Neuronal stem cell (in vitro differentiated cells): ENCODE measurements at regions not wholly inside any gene's neighbourhood (a gene's known extent, or its start where the extent isn't known, plus 50 kb on each side); places are given as distances from the start of the nearest gene placed in this dataset.

ENCODE experiments used
- DNase-seq: peaks from one replicate; pipeline ENCODE4 v3.0.0-alpha.2; 2013; ENCODE audit warnings: low spot score
- H2AFZ ChIP-seq: one replicate; pipeline ENCODE4 v1.6.1; 2013; ENCODE audit warnings: mild to moderate bottlenecking, low read length, inconsistent platforms
- H2AK5ac ChIP-seq: 2 replicates; pipeline ENCODE4 v1.6.1; 2013; ENCODE audit warnings: low read depth, mild to moderate bottlenecking, inconsistent platforms, low read length, moderate library complexity, mixed read lengths
- H2BK120ac ChIP-seq: 2 replicates; pipeline ENCODE4 v1.6.1; 2013; ENCODE audit warnings: low read depth, mild to moderate bottlenecking, inconsistent platforms, low read length, moderate library complexity, mixed read lengths
- H2BK12ac ChIP-seq: one replicate; pipeline ENCODE4 v1.6.1; 2013; ENCODE audit warnings: low read length, inconsistent platforms
- H2BK15ac ChIP-seq: 2 replicates; pipeline ENCODE4 v1.6.1; 2013; ENCODE audit warnings: mild to moderate bottlenecking, low read length, inconsistent platforms, mixed read lengths
- H2BK5ac ChIP-seq: one replicate; pipeline ENCODE4 v1.6.1; 2013; ENCODE audit warnings: inconsistent platforms, mild to moderate bottlenecking, low read length, moderate library complexity
- H3K14ac ChIP-seq: one replicate; pipeline ENCODE4 v1.6.1; 2013; ENCODE audit warnings: low read length, inconsistent platforms
- H3K18ac ChIP-seq: 2 replicates; pipeline ENCODE4 v1.6.1; 2013; ENCODE audit warnings: low read length, inconsistent platforms
- H3K23ac ChIP-seq: 2 replicates; pipeline ENCODE4 v1.6.1; 2013; ENCODE audit warnings: low read depth, mild to moderate bottlenecking, mixed read lengths, low read length, inconsistent platforms; ENCODE audit not compliant: poor library complexity
- H3K27ac ChIP-seq: replicated peaks from 3 replicates; pipeline ENCODE4 v1.5.1; 2013; ENCODE audit warnings: low read length, inconsistent platforms
- H3K27me3 ChIP-seq, 3 experiments: 2 replicates each; pipeline ENCODE4 v1.6.1; 2013; ENCODE audit warnings: low read length in 3 of 3, mild to moderate bottlenecking in 2 of 3, inconsistent platforms in 1 of 3, low read depth in 1 of 3, mixed read lengths in 1 of 3, moderate library complexity in 1 of 3; ENCODE audit not compliant: control insufficient read depth in 3 of 3, insufficient read depth in 3 of 3
- H3K36me3 ChIP-seq, 2 donors: replicated peaks in 1 of 2; 2 replicates each; pipeline ENCODE4 v1.6.1; 2013; ENCODE audit warnings: low read length in 2 of 2; ENCODE audit not compliant: control insufficient read depth in 2 of 2, insufficient read depth in 2 of 2
- H3K4ac ChIP-seq: 2 replicates; pipeline ENCODE4 v1.6.1; 2013; ENCODE audit warnings: inconsistent platforms, mild to moderate bottlenecking, low read length, moderate library complexity
- H3K4me1 ChIP-seq, 2 donors: 1 replicate in 1 of 2; 2 replicates in 1 of 2; pipeline ENCODE4 v1.6.1; 2013; ENCODE audit warnings: low read length in 2 of 2, low read depth in 1 of 2; ENCODE audit not compliant: control insufficient read depth in 2 of 2, insufficient read depth in 1 of 2
- H3K4me2 ChIP-seq: one replicate; pipeline ENCODE4 v1.6.1; 2013; ENCODE audit warnings: mild to moderate bottlenecking, low read length, inconsistent platforms; ENCODE audit not compliant: insufficient read depth, poor library complexity, severe bottlenecking
- H3K4me3 ChIP-seq, 2 donors: 2 replicates each; pipeline ENCODE4 v1.5.1; 2013; ENCODE audit warnings: low read length in 2 of 2, mild to moderate bottlenecking in 2 of 2, inconsistent platforms in 1 of 2, moderate library complexity in 1 of 2
- H3K79me1 ChIP-seq: one replicate; pipeline ENCODE4 v1.6.1; 2013; ENCODE audit warnings: low read depth, mild to moderate bottlenecking, inconsistent platforms, low read length, moderate library complexity
- H3K9ac ChIP-seq: one replicate; pipeline ENCODE4 v1.6.1; 2013; ENCODE audit warnings: mild to moderate bottlenecking, low read depth, low read length, inconsistent platforms; ENCODE audit not compliant: poor library complexity
- H3K9me3 ChIP-seq, 2 donors: replicated peaks in 1 of 2; 2 replicates each; pipeline versions ENCODE3 to v1.6.1; 2013; ENCODE audit warnings: low read length in 2 of 2, mild to moderate bottlenecking in 2 of 2, inconsistent platforms in 1 of 2, low read depth in 1 of 2, mixed read lengths in 1 of 2, moderate library complexity in 1 of 2; ENCODE audit not compliant: control insufficient read depth in 2 of 2, insufficient read depth in 1 of 2
- H4K8ac ChIP-seq: one replicate; pipeline ENCODE4 v1.6.1; 2013; ENCODE audit warnings: low read depth, mild to moderate bottlenecking, inconsistent platforms, low read length, moderate library complexity
- H4K91ac ChIP-seq: one replicate; pipeline ENCODE4 v1.6.1; 2013; ENCODE audit warnings: low read length, low read depth, mild to moderate bottlenecking, inconsistent platforms; ENCODE audit not compliant: poor library complexity
- WGBS, 2 donors: extraction: QIAGEN DNeasy Blood & Tissue Kit; methylation state at CpG; one replicate each; pipeline ENCODE4 v1.1.7; 2013; ENCODE audit warnings: missing lambda C conversion rate in 2 of 2, mixed read lengths in 1 of 2; ENCODE audit not compliant: insufficient read length in 2 of 2, insufficient replicate concordance in 1 of 2; ENCODE audit errors: extremely low coverage in 2 of 2; 5-methylcytosine and 5-hydroxymethylcytosine counted together

DNA sequence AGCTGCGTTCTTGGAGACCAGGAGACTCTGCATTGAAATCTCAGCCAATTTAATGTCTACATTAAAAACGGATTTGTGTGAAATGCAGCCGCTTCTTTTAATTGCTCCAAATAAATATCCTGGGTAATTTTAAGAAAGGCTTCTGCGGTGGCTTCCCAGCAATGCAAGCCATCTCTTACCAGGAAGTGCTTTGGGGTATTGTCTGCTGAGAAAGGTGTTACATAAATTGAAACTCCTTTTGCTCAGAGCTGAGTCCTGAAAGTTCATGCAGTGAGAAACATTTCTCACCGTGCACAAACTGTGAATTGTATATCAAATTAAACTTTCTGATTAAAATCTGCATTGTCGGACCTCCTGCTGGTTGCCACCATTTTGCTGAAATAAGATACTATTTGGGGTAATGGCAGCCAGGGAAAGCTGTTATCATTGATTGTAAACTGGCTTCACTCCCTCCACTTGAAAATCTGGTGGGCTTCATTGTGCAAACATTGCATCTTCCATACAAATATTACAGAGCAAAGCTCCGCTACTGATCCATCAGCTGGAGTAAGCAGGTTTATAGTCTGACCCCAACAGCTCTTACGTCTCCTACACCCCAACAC lies 59.5 kb downstream of the ZIC5 start:
- Histone ChIP-seq H2AK5ac (no peak overlapping the region), H3K14ac (no peak overlapping the region), H3K9ac (no peak overlapping the region), H4K8ac (no peak overlapping the region), H3K4me2 (no peak overlapping the region), H2BK120ac (no peak overlapping the region), H2BK5ac (no peak overlapping the region), H2AFZ (no peak overlapping the region), H2BK12ac (no peak overlapping the region), H3K36me3 (no peaks in the 10 kb centered on the region), H3K4me1 (peaks cover 5 to 6% of the 10 kb centered on the region in 2 donors), H3K4me3 (no peak overlapping the region), H2BK15ac (no peak overlapping the region), H3K18ac (no peak overlapping the region), H3K27me3 (no peaks in the 10 kb centered on the region), H4K91ac (no peak overlapping the region), H3K9me3 (peaks cover 0 to under 1% of the 10 kb centered on the region in 2 donors), H3K79me1 (no peaks in the 10 kb centered on the region), H3K23ac (no peak overlapping the region), H3K4ac (no peak overlapping the region), H3K27ac (no peak overlapping the region)
- DNase-seq = no peak
- no CpG with 5 or more reads among the region's 8 CpGs for WGBS, 2 donors

DNA sequence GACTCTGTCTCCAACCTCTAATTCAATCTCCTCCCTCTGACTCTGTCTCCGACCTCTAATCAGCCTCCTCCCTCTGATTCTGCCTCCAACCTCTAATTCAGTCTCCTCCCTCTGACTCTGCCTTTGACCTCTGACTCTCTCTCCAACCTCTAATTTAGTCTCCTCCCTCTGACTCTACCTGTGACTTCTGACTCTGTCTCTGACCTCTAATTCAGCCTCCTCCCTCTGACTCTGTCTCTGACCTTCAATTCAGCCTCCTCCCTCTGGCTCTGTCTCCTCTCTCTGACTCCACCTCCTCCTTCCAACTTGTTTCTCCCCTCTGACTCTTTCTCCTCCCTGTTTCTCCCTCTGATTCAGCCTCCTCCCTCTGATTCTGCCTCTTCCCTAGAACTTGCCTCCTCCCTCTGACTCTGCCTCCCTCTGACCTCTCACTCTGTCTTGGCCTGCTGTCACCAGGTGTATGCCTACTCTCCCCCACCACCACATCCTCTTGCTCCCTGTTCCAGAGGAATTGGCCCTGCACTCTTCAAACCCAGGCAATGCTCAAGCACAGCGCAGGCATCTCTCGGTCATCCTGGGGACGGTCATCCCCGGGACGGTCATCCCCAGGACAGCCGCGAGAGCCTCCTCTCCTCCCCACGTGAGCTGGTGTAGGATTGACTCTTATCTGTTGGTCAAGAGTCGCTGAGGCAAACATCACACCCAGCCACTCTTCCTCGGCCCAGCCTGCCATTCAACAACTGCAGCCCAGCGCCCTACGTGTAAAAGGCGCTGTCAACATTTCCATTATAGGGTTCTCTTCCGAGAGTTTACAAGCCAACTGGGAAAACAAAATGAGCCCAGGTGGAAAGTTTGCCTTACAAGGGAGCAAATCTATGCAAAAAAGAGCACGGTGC lies 60.2 kb downstream of the ZIC5 start:
- H3K14ac ChIP-seq = no peak overlapping the region
- no peak overlapping the region for H3K4me2 ChIP-seq
- no peak overlapping the region for H4K91ac ChIP-seq
- H3K9me3 ChIP-seq = peaks cover 0 to 2% of the 10 kb centered on the region in 2 donors
- DNase-seq = no peak
- peak overlapping the region; percentile 4 for H2BK12ac ChIP-seq
- no peak overlapping the region for H4K8ac ChIP-seq
- H2BK5ac ChIP-seq = no peak overlapping the region
- no peaks in the 10 kb centered on the region for H3K79me1 ChIP-seq
- H2BK120ac ChIP-seq = no peak overlapping the region
- peak overlapping the region; percentile 60 for H2BK15ac ChIP-seq
- H2AK5ac ChIP-seq = peak overlapping the region; percentile 84
- H3K27ac ChIP-seq = no peak overlapping the region
- no peak overlapping the region for H2AFZ ChIP-seq
- H3K4me3 ChIP-seq = peak overlapping the region in 1 of 2 donors; percentile 5
- H3K27me3 ChIP-seq = no peaks in the 10 kb centered on the region
- H3K23ac ChIP-seq = no peak overlapping the region
- peaks cover 5 to 6% of the 10 kb centered on the region in 2 donors for H3K4me1 ChIP-seq
- peak overlapping the region; percentile 81 for H3K18ac ChIP-seq
- H3K9ac ChIP-seq = no peak overlapping the region
- no peaks in the 10 kb centered on the region for H3K36me3 ChIP-seq
- H3K4ac ChIP-seq = no peak overlapping the region
- WGBS, 2 donors = no CpG with 5 or more reads among the region's 16 CpGs

DNA sequence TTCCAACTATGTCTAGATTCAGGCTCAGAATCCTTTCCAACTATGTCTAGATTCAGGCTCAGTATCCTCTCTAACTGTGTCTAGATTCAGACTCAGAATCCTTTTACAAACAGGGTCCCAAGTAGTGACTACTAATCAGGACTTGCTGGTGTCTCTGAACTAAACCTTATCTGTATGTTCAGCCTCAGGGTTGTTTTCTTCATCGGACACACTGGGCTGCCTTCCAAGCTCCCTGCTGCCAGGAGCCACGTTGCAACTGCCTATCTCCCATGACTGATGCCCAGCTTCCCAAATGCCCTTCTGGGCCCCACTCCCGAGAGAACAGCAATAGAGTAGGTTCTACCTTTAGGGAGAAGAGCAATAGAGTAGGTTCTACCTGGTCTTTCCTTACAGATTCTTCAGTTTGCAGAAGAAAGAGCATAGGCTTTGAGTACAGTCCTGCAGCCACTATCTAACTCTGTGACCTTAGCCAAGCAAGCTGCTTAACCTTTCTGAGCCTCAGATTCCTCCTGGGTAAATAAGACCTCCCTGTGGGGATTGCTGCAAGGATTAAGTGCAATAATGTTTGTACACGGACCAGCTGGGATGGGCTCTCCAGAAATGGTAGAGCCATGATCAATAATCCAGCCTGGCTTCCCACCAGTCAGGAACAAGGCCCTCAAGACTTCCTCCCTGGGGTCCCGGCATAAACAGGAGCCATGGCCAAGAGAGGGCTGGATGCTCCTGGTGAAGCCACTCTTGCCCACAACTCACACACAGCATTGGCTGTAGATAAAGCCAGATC lies 61.5 kb downstream of the ZIC5 start:
- no peaks in the 10 kb centered on the region for H3K79me1 ChIP-seq
- WGBS, 2 donors = no CpG with 5 or more reads among the region's 5 CpGs
- H3K4ac ChIP-seq = no peak overlapping the region
- H3K4me3 ChIP-seq = no peak overlapping the region
- H3K27me3 ChIP-seq = no peaks in the 10 kb centered on the region
- H3K4me1 ChIP-seq = peaks cover 5 to 6% of the 10 kb centered on the region in 2 donors
- H2BK15ac ChIP-seq = no peak overlapping the region
- H2AFZ ChIP-seq = no peak overlapping the region
- H3K9me3 ChIP-seq = peaks cover 0 to 2% of the 10 kb centered on the region in 2 donors
- no peak overlapping the region for H3K27ac ChIP-seq
- H3K4me2 ChIP-seq = no peak overlapping the region
- H2BK5ac ChIP-seq = no peak overlapping the region
- H3K23ac ChIP-seq = no peak overlapping the region
- H3K36me3 ChIP-seq = no peaks in the 10 kb centered on the region
- no peak overlapping the region for H2BK12ac ChIP-seq
- DNase-seq = no peak
- H2AK5ac ChIP-seq = peak overlapping the region; percentile 41
- no peak overlapping the region for H3K18ac ChIP-seq
- no peak overlapping the region for H3K14ac ChIP-seq
- no peak overlapping the region for H3K9ac ChIP-seq
- H4K8ac ChIP-seq = no peak overlapping the region
- no peak overlapping the region for H2BK120ac ChIP-seq
- no peak overlapping the region for H4K91ac ChIP-seq
